ENCODE measurements at regions not wholly inside any gene's neighbourhood (a gene's known extent, or its start where the extent isn't known, plus 50 kb on each side); places are given as distances from the start of the nearest gene placed in this dataset.

DNA sequence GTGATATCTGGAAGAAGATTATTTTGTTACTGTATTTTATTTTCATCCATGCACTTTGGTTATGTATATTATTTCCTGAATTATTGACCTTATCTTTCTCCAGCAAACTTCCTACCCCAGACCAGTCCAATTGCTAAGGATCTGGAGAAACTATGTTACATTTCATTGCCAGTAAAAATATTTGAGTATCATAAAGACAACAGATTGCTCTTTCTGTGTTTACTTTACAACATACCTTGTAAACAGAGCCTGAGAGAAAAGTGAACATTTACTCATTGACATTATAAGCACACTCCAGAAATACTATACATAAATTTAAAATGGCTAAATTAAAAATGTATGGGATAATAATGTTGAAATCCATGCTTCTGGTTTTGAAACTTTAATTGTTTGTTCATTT is 186.2 kb upstream of the FAM3C start:
- DNase-seq: no peak
- in situ Hi-C loops (cut with MboI; ENCODE audit: low sequenced_read_pairs in 4 of 4) (no loop called here), intact Hi-C loops (cut with DNase I; ENCODE audit: low total_unique reads) (no loop called here)
- TF ChIP-seq, protein P1, sequence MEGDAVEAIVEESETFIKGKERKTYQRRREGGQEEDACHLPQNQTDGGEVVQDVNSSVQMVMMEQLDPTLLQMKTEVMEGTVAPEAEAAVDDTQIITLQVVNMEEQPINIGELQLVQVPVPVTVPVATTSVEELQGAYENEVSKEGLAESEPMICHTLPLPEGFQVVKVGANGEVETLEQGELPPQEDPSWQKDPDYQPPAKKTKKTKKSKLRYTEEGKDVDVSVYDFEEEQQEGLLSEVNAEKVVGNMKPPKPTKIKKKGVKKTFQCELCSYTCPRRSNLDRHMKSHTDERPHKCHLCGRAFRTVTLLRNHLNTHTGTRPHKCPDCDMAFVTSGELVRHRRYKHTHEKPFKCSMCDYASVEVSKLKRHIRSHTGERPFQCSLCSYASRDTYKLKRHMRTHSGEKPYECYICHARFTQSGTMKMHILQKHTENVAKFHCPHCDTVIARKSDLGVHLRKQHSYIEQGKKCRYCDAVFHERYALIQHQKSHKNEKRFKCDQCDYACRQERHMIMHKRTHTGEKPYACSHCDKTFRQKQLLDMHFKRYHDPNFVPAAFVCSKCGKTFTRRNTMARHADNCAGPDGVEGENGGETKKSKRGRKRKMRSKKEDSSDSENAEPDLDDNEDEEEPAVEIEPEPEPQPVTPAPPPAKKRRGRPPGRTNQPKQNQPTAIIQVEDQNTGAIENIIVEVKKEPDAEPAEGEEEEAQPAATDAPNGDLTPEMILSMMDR (IDR thresholded peaks at IDR 0.05 in 4 of 5, conservative IDR thresholded peaks at IDR 0.05 in 1 of 5): no peak
- no peak for TF ChIP-seq POLR2A (IDR thresholded peaks at IDR 0.05)
- ATAC-seq: no peak
- Histone ChIP-seq H3K9me3 (no peaks in the 10 kb centered on the region), H3K27ac (no peak overlapping the region), H3K36me3 (no peaks in the 10 kb centered on the region), H3K27me3 (no peaks in the 10 kb centered on the region), H3K4me3 (no peak overlapping the region), H3K4me1 (no peaks in the 10 kb centered on the region)

DNA sequence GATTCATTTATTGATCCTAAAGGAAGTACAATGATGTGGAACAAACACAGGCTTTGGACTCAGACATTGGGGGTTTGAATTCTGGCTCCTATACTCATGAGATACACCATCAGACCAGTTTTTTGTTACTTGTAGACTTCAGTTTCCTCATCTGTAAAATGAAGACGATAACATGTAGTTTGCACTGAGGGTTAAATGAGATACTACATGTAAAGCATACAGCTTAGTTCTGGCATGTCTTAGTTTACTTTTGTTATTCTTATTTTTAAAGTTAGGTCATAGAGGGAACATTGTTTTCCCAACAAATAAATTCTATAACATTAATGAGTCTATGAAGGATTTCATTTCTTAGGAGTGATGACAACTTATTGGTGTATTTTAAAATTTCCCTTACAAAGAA is 183.5 kb upstream of the FAM3C start:
- no peak for ATAC-seq
- Histone ChIP-seq H3K36me3 (no peaks in the 10 kb centered on the region), H3K4me1 (no peaks in the 10 kb centered on the region), H3K4me3 (no peak overlapping the region), H3K27me3 (no peaks in the 10 kb centered on the region), H3K9me3 (no peaks in the 10 kb centered on the region), H3K27ac (no peak overlapping the region)
- TF ChIP-seq, protein P1 (IDR thresholded peaks at IDR 0.05 in 4 of 5, conservative IDR thresholded peaks at IDR 0.05 in 1 of 5): no peak
- TF ChIP-seq POLR2A (IDR thresholded peaks at IDR 0.05): no peak
- intact Hi-C loops (cut with DNase I; ENCODE audit: low total_unique reads): no loop called here
- no peak for DNase-seq
- in situ Hi-C loops (cut with MboI; ENCODE audit: low sequenced_read_pairs in 4 of 4): no loop called here

DNA sequence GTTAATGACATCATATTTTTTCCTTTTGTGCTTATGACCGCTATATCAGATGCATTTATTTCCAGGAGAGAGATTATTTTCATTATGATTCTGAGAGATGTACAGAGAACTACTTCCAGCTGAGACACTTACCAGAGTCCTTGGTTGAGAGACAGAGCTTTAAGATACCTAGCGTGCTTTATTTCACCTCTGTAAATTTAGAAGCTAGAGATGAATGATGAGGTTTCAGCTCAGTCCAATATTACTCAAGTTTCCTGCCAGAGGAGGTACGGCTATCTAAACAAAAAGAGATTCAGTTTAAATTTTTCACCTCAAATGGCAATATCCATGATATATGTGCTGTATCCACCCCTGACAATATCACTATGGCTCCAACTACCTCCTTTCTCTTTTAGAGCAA is 182.6 kb upstream of the FAM3C start:
- in situ Hi-C loops (cut with MboI; ENCODE audit: low sequenced_read_pairs in 4 of 4) (no loop called here), intact Hi-C loops (cut with DNase I; ENCODE audit: low total_unique reads) (no loop called here)
- DNase-seq (no peak), ATAC-seq (no peak)
- Histone ChIP-seq H3K4me3 (no peak overlapping the region), H3K27me3 (no peaks in the 10 kb centered on the region), H3K36me3 (no peaks in the 10 kb centered on the region), H3K9me3 (no peaks in the 10 kb centered on the region), H3K4me1 (no peaks in the 10 kb centered on the region), H3K27ac (no peak overlapping the region)
- TF ChIP-seq, protein P1 (IDR thresholded peaks at IDR 0.05 in 4 of 5, conservative IDR thresholded peaks at IDR 0.05 in 1 of 5): no peak

DNA sequence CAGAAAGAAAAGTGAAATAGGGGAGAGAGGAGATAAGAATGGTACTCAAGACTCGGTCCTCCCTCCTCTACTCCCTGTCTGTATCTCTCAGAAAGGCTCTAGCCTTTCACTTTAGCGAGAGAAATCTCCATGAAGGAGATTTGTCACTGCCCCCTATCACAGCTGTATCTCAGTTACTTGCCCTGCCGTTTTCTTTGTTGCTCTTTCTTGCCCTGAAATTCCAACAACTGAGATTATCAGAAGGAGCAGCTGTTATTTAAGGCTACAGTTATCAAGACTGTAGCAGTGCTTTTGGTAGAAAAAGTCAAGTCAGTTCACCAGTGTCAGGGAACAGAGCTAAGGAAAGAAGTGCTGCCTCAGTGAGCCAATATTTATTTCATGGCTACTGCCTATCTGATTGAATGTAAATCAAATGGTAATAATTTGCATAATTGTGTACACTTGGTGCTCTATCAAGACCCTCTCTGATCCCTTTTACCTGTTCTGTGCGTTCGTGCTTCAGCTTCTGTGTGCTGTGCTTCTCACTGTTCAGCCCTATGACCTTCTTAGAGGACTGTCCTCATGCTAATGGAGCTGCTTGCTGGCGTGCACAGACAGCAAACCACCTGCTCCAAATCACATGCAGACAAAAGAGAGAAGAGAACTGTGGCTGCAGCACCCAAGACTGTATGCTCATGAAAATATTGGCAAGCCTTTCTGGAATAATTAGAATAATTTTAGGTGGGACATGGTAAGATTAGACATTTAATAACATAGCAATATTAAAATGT is 180.2 kb upstream of the FAM3C start:
- H3K27ac ChIP-seq: no peak overlapping the region
- no peaks in the 10 kb centered on the region for H3K9me3 ChIP-seq
- no peak for ATAC-seq
- H3K4me1 ChIP-seq: no peaks in the 10 kb centered on the region
- DNase-seq: no peak
- intact Hi-C loops (cut with DNase I; ENCODE audit: low total_unique reads) (no loop called here), in situ Hi-C loops (cut with MboI; ENCODE audit: low sequenced_read_pairs in 4 of 4) (no loop called here)
- no peak overlapping the region for H3K4me3 ChIP-seq
- no peaks in the 10 kb centered on the region for H3K27me3 ChIP-seq
- TF ChIP-seq, protein P1 (IDR thresholded peaks at IDR 0.05 in 4 of 5, conservative IDR thresholded peaks at IDR 0.05 in 1 of 5): no peak
- TF ChIP-seq POLR2A (IDR thresholded peaks at IDR 0.05): no peak
- no peaks in the 10 kb centered on the region for H3K36me3 ChIP-seq

All from gastrocnemius medialis (tissue), 4 donors.